HCT116 (cell line): ENCODE measurements at regions not wholly inside any gene's neighbourhood (a gene's known extent, or its start where the extent isn't known, plus 50 kb on each side); places are given as distances from the start of the nearest gene placed in this dataset.
A peak's percentile ranks its signal among the peaks of the same experiment; 100 is the strongest.

Experiments
- ATAC-seq: fragments of 200-7000 bp; cut with Tn5 transposase; 2 replicates; pipeline ENCODE4 v1.9.1; 2020; ENCODE audit warnings: mild to moderate bottlenecking, moderate library complexity
- BruUV-seq: library from RNA; stranded (reverse); fragments of 400-500 nt; replicated peaks from 2 replicates; lab custom pipeline; 2021; lab: Mats Ljungman, UMichigan
- CTCF ChIA-PET: fragments of 300-600 bp; sonication (Branson Sonifier 250); formaldehyde crosslinking; loops from one replicate; lab custom pipeline; 2021; ENCODE audit warnings: antibody characterized with exemption; lab: Charles Lee
- POLR2A ChIA-PET: fragments of 300-600, 350-600 bp; sonication (Branson Sonifier 250); formaldehyde crosslinking; loops from one replicate; lab custom pipeline; 2021; ENCODE audit warnings: antibody characterized with exemption; lab: Charles Lee
- RAD21 ChIA-PET, 2 experiments: fragments of 300-600 bp; sonication (Branson Sonifier 250); formaldehyde crosslinking; loops; one replicate each; lab custom pipeline; 2023; ENCODE audit warnings: low total read pairs in 2 of 2; ENCODE audit not compliant: uncharacterized antibody in 2 of 2, unreplicated experiment in 2 of 2, low non-redundant PET in 1 of 2; lab: Charles Lee
- DNase-seq: peaks from one replicate; pipeline ENCODE4 v3.0.0-alpha.2; 2010; ENCODE audit warnings: low read depth, low spot score
- H2AFZ ChIP-seq: fragments of 200-600 bp; shearing (Covaris generic), sonication (generic); 2 replicates; pipeline ENCODE4 v1.6.1; 2017; ENCODE audit warnings: low read depth, mixed run types, mixed read lengths, antibody characterized with exemption, low read length; ENCODE audit not compliant: poor library complexity, severe bottlenecking
- H3K27ac ChIP-seq: 2 replicates; pipeline ENCODE4 v1.5.1; 2012; ENCODE audit warnings: low read depth, low read length
- H3K27me3 ChIP-seq: fragments of 200-600 bp; sonication (generic); 2 replicates; pipeline ENCODE4 v1.6.1; 2016; ENCODE audit warnings: mixed run types, low read length, mixed read lengths; ENCODE audit not compliant: insufficient read depth
- H3K36me3 ChIP-seq, 2 experiments: fragments of 200-500 bp in 1 of 2; fragments of 200-600 bp in 1 of 2; sonication (Bioruptor generic) in 1 of 2; sonication (generic) in 1 of 2; 2 replicates each; pipeline versions ENCODE4 v1.5.1 to v1.6.1; 2014 to 2016; ENCODE audit warnings: low read length in 2 of 2, inconsistent platforms in 1 of 2, mixed read lengths in 1 of 2, mixed run types in 1 of 2; ENCODE audit not compliant: insufficient read depth in 2 of 2, control insufficient read depth in 1 of 2
- H3K4me1 ChIP-seq, 2 experiments: fragments of 200-600 bp in 1 of 2; sonication (generic) in 1 of 2; 2 replicates each; pipeline versions ENCODE4 v1.5.1 to v1.6.1; 2012 to 2017; ENCODE audit warnings: low read length in 2 of 2, inconsistent platforms in 1 of 2, mild to moderate bottlenecking in 1 of 2, mixed read lengths in 1 of 2, mixed run types in 1 of 2, moderate library complexity in 1 of 2; ENCODE audit not compliant: insufficient read depth in 2 of 2, control insufficient read depth in 1 of 2
- H3K4me2 ChIP-seq: fragments of 200-600 bp; sonication (generic); 2 replicates; pipeline ENCODE4 v1.6.1; 2017; ENCODE audit warnings: mixed run types, low read length, mixed read lengths
- H3K4me3 ChIP-seq, 2 experiments: fragments of 200-600 bp in 1 of 2; sonication (generic) in 1 of 2; replicated peaks in 1 of 2; 2 replicates each; pipeline ENCODE4 v1.5.1; 2011 to 2016; ENCODE audit warnings: low read length in 2 of 2, control low read depth in 1 of 2, low read depth in 1 of 2, mild to moderate bottlenecking in 1 of 2, mixed read lengths in 1 of 2, mixed run types in 1 of 2
- H3K79me2 ChIP-seq: fragments of 200-600 bp; sonication (generic); 2 replicates; pipeline ENCODE4 v1.6.1; 2017; ENCODE audit warnings: mild to moderate bottlenecking, mixed run types, low read length, moderate library complexity, mixed read lengths; ENCODE audit not compliant: insufficient read depth
- H3K9ac ChIP-seq: fragments of 200-600 bp; sonication (generic); 2 replicates; pipeline ENCODE4 v1.6.1; 2016; ENCODE audit warnings: low read length, mixed read lengths
- H3K9me2 ChIP-seq: fragments of 200-600 bp; sonication (generic), shearing (Covaris generic); 2 replicates; pipeline ENCODE4 v1.6.1; 2017; ENCODE audit warnings: mixed run types, mild to moderate bottlenecking, moderate library complexity; ENCODE audit not compliant: insufficient read depth
- H3K9me3 ChIP-seq, 2 experiments: fragments of 200-500 bp in 1 of 2; fragments of 200-600 bp in 1 of 2; sonication (Bioruptor generic) in 1 of 2; sonication (generic) in 1 of 2; 2 replicates each; pipeline ENCODE4 v1.6.1; 2014 to 2017; ENCODE audit warnings: low read length in 2 of 2, mixed read lengths in 2 of 2, inconsistent platforms in 1 of 2, low read depth in 1 of 2, mild to moderate bottlenecking in 1 of 2, mixed run types in 1 of 2, moderate library complexity in 1 of 2; ENCODE audit not compliant: control insufficient read depth in 1 of 2, insufficient read depth in 1 of 2
- H4K20me1 ChIP-seq: fragments of 200-600 bp; sonication (generic), shearing (Covaris generic); 2 replicates; pipeline ENCODE4 v1.6.1; 2017; ENCODE audit warnings: mixed run types, mild to moderate bottlenecking, moderate library complexity; ENCODE audit not compliant: insufficient read depth
- CTCF ChIP-seq, 3 experiments: fragments of 200-600 bp in 1 of 3; sonication (generic) in 1 of 3; IDR thresholded peaks in 2 of 3; conservative IDR thresholded peaks in 1 of 3; 2 replicates each; pipeline ENCODE4 v1.5.1; 2012 to 2017; ENCODE audit warnings: low read depth in 2 of 3, low read length in 2 of 3, antibody characterized with exemption in 1 of 3, borderline replicate concordance in 1 of 3, control low read depth in 1 of 3, mild to moderate bottlenecking in 1 of 3, mixed read lengths in 1 of 3, mixed run types in 1 of 3, moderate library complexity in 1 of 3; ENCODE audit not compliant: insufficient read depth in 1 of 3
- ELF1 ChIP-seq: IDR thresholded peaks from 2 replicates; pipeline ENCODE4 v1.6.1; 2012; ENCODE audit warnings: low read depth, borderline replicate concordance
- ZNF274 ChIP-seq: fragments of 200-500 bp; sonication (Bioruptor generic); IDR thresholded peaks from 2 replicates; pipeline ENCODE4 v1.6.1; 2014; ENCODE audit warnings: mild to moderate bottlenecking, low read depth, low read length, inconsistent platforms
- intact Hi-C: fragments of 100-400 bp; cut with micrococcal nuclease; formaldehyde crosslinking; loops from 2 replicates; pipeline ENCODE4 v1.10.0; 2022

GRCh38 chr2:176650104-176650837, 381.0 kb downstream of the MTX2 start:
- TF ChIP-seq CTCF (IDR thresholded peaks at IDR 0.05 in 2 of 3, conservative IDR thresholded peaks at IDR 0.05 in 1 of 3; ENCODE audit: borderline replicate concordance in 1 of 3, insufficient read depth in 1 of 3, low read depth in 2 of 3, low read length in 2 of 3) (peak in 1 of 3 experiments; percentile 19; a peak in 1 of 6 replicates), ELF1 (no peak), ZNF274 (no peak)
- no TSS peak for BruUV-seq
- ChIA-PET CTCF (interaction anchor here (0.7 to 2.6 kb wide), 8 partner anchors 12 to 523 kb away, joined by 3 to 25 read pairs (median 4); no protein-coding TSS in a partner anchor), RAD21 (no interaction called here), POLR2A (interaction anchor here (0.5 kb wide), 1 partner anchor 17 kb away, joined by 3 read pairs; no protein-coding TSS in a partner anchor)
- Histone ChIP-seq H3K9me2 (no peaks in the 10 kb centered on the region), H3K36me3 (no peaks in the 10 kb centered on the region), H4K20me1 (no peaks in the 10 kb centered on the region), H3K4me1 (peaks cover 2 to 13% of the 10 kb centered on the region in 2 experiments; a peak in 2 of 4 replicates), H3K27ac (no peak overlapping the region), H2AFZ (no peak overlapping the region), H3K79me2 (no peaks in the 10 kb centered on the region), H3K4me2 (no peak overlapping the region), H3K9ac (no peak overlapping the region), H3K9me3 (no peaks in the 10 kb centered on the region), H3K27me3 (no peaks in the 10 kb centered on the region), H3K4me3 (no peak overlapping the region)
- intact Hi-C loops, result loop anchor here (5.0 to 10.0 kb wide), 4 partner anchors 98 to 1107 kb away; no protein-coding TSS in a partner anchor
- DNase-seq, result no peak
- ATAC-seq, result no peak
